ENCODE measurements at regions not wholly inside any gene's neighbourhood (a gene's known extent, or its start where the extent isn't known, plus 50 kb on each side); places are given as distances from the start of the nearest gene placed in this dataset.

DNA sequence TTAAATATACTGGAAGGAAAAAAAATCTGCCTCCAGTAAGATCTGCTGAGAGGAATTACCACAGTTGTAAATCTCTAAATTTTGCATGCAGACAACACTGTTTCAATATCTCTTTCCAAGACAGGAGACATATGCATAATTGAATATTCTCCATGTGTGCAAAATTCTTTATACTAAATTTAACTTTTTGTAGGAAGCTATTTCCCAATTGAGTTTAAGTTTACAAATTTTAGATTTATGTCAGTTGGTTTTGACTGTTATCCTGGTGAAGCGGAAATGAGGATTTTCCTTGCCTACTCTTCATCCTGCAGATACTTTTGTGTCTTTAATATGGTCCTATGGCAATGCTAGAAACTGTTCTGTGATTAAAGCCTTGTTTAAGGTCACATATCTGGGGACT lies 1352.9 kb downstream of the FSTL5 start:
- TF ChIP-seq, protein P1, sequence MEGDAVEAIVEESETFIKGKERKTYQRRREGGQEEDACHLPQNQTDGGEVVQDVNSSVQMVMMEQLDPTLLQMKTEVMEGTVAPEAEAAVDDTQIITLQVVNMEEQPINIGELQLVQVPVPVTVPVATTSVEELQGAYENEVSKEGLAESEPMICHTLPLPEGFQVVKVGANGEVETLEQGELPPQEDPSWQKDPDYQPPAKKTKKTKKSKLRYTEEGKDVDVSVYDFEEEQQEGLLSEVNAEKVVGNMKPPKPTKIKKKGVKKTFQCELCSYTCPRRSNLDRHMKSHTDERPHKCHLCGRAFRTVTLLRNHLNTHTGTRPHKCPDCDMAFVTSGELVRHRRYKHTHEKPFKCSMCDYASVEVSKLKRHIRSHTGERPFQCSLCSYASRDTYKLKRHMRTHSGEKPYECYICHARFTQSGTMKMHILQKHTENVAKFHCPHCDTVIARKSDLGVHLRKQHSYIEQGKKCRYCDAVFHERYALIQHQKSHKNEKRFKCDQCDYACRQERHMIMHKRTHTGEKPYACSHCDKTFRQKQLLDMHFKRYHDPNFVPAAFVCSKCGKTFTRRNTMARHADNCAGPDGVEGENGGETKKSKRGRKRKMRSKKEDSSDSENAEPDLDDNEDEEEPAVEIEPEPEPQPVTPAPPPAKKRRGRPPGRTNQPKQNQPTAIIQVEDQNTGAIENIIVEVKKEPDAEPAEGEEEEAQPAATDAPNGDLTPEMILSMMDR (IDR thresholded peaks at IDR 0.05): no peak
- TF ChIP-seq, protein P2, sequence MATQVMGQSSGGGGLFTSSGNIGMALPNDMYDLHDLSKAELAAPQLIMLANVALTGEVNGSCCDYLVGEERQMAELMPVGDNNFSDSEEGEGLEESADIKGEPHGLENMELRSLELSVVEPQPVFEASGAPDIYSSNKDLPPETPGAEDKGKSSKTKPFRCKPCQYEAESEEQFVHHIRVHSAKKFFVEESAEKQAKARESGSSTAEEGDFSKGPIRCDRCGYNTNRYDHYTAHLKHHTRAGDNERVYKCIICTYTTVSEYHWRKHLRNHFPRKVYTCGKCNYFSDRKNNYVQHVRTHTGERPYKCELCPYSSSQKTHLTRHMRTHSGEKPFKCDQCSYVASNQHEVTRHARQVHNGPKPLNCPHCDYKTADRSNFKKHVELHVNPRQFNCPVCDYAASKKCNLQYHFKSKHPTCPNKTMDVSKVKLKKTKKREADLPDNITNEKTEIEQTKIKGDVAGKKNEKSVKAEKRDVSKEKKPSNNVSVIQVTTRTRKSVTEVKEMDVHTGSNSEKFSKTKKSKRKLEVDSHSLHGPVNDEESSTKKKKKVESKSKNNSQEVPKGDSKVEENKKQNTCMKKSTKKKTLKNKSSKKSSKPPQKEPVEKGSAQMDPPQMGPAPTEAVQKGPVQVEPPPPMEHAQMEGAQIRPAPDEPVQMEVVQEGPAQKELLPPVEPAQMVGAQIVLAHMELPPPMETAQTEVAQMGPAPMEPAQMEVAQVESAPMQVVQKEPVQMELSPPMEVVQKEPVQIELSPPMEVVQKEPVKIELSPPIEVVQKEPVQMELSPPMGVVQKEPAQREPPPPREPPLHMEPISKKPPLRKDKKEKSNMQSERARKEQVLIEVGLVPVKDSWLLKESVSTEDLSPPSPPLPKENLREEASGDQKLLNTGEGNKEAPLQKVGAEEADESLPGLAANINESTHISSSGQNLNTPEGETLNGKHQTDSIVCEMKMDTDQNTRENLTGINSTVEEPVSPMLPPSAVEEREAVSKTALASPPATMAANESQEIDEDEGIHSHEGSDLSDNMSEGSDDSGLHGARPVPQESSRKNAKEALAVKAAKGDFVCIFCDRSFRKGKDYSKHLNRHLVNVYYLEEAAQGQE (IDR thresholded peaks at IDR 0.05; ENCODE audit: insufficient read depth in 1 of 2, low read depth in 2 of 2, low read length in 1 of 2): no peak
- no peak for TF ChIP-seq POLR2AphosphoS5 (IDR thresholded peaks at IDR 0.05; ENCODE audit: low read depth, low read length)
- TF ChIP-seq SIN3A (IDR thresholded peaks at IDR 0.05; ENCODE audit: borderline replicate concordance, insufficient read depth, low read depth, low read length): no peak
- TF ChIP-seq TCF7L2 (IDR thresholded peaks at IDR 0.05; ENCODE audit: low read depth, low read length): no peak

All from Panc1 (cell line).